Stimulated activated CD8-positive, alpha-beta memory T cell treated with anti-CD3 and anti-CD28 coated beads, Interleukin-15, amount 100 ng/mL, for 4 hours (primary cell): ENCODE measurements at regions not wholly inside any gene's neighbourhood (a gene's known extent, or its start where the extent isn't known, plus 50 kb on each side); places are given as distances from the start of the nearest gene placed in this dataset.
"Not testable (repeated sequence)": the region's sequence is repeated elsewhere in the genome, so short reads cannot be mapped to it uniquely, and the experiment has no call there.

Experiments used
- DNase-seq, 2 donors: peaks; one replicate each; pipeline ENCODE4 v3.0.0-alpha.2; 2020; ENCODE audit warnings: low read depth in 2 of 2

DNA sequence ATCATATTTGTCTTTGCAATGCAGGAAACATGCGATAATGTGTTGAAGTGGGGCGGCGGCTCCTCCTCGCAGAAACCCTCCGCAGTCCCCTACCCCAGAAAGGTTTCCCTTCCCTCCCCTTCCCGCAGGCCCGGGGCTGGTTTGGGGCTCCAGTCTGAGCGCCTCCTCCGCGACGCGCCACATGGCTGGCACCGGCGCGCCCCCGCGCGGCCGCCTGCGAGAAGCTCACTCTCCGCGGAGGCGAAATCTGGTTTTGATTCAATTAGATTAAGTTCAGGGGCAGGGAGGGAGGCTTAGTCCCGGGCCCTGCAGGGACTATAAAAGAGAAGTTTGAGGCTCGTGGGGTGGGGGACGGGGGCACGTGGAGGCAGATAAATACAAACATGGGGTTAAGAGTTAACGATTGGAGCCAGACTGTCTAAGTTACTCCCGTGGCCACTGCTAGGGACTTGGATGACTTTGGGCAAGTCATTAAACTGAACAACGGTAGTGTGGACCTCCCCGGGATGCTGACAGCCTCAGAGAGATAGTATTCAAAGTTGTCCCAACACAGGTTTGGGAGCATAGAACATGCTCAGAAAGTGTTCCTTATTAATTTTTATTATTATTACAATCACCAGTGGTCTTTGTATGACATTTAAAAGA lies 69.4 kb downstream of the MSX2 start:
- DNase-seq = peak in 1 of 2 donors; percentile 1

DNA sequence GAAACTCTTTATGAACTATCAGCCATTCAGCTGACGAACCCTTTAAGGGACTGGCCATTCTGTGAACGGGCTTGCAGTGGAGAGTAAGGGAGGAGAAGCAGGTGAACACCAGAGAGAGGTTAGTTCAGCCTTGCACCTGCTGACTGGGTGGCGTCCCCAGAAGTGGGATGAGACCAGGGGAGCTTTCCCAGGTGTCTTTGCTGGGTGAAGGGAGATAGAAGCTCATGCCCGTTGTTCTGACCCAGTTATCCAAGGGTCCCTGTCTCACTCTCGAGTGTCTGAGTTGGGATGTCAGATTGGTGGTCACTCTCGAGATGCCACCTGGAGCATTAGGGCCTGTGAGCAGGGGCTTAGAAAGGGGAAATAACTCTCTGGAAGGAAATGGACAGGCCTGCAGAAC lies 68.7 kb downstream of the MSX2 start:
- DNase-seq = no peak

DNA sequence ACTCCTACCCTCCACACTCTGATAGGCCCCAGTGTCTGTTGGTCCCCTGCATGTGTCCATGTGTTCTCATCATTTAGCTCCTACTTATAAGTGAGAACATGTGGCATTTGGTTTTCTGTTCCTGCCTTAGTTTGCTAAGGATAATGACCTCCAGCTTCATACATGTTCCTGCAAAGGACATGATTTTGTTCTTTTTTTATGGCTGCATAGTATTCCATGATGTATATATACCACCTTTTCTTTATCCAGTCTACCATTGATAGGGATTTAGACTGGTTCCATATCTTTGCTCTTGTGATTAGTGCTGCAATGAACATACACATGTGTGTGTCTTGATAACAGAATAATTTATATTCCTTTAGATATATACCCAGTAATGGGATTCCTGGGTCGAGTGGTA lies 67.9 kb downstream of the MSX2 start:
- not testable (repeated sequence) for DNase-seq

DNA sequence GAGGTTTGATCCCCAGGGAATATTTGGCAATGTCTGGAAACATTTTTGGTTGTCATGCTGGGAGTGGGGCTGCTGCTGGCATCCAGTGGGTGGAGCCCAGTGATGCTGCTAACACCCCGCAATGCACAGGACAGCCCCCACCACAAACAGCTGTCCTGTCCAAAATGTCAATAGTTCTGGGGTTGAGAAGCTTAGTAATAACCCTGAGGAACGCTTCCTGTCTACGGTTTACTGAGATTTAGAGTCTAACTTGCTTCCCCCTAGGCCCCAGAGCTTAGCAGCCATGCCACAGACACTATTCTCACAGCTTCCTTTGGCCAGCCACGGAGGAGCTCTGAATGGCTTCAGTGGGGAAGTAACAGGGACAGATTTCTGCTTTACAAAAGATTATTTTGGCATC lies 66.5 kb downstream of the MSX2 start:
- DNase-seq = no peak

DNA sequence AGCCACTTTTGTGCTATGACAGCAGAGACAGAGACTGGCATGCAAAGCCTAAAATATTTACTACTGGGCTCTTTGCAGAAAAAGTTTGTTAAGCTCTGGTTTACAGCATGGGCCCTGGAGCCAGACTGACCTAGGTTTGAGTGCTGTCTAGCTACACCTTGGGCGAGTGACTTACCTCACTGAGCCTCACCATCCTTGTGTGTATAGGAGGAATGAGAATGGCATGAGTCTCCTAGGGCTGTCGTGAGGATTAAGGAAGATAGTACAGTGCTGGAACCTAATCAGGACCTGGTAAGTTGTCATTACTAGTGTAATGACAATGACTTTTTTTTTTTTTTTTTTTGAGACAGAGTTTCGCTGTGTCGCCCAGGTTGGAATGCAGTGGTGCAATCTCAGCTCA lies 65.2 kb downstream of the MSX2 start:
- DNase-seq = no peak

DNA sequence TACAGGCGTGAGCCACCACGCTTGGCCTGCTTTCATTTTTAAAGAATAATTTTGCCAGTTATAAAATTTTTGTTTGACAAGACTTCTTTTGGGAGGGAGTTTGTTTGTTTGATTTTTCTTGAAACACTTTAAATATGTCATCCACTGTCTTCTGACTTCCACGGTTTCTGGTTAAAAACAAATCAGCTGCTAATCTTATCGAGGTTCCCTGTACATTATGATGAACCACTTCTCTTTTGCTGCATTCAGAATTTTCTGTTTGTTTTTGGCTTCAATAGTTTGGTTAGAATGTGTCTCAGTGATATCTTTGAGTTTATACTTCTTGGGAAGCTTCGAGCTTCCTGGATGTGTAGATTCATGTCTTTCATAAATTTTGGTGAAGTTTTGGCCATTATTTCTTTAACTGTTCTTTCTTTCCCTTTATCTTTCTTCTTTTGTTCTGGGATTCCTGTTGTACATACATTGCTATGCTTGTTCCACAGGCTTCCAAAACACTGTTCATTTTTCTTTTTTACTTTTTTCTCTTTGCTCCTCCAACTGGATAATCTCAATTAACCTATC lies 60.8 kb downstream of the MSX2 start:
- DNase-seq = no peak
